Inflammatory macrophage treated with lipopolysaccharide for 4 hours (primary cell): ENCODE measurements at regions not wholly inside any gene's neighbourhood (a gene's known extent, or its start where the extent isn't known, plus 50 kb on each side); places are given as distances from the start of the nearest gene placed in this dataset.
"Not testable (repeated sequence)": the region's sequence is repeated elsewhere in the genome, so short reads cannot be mapped to it uniquely, and the experiment has no call there.

Experiments used
- DNase-seq: peaks from one replicate; pipeline ENCODE4 v3.0.0-alpha.2; 2020

DNA sequence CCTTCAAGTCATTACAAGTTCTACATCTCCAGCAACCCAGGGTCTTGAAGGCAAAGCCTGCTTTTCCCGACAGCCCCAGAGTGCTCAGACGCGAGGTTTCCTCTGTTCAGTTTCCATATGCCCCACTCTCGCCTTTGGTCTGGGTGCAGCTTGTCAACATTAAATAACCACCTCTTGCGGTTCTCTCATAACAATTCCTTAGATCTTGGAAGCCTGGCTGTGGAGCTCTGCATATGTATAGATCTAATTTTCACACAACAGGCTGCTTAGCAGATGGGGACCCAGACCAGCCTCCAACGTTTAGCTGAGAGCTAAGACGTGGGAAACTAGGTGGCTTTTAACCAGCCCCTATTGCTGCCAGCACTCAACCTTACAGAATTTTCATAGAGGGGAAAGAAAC, 295.5 kb downstream of the RPLP1 start:
- no peak for DNase-seq

DNA sequence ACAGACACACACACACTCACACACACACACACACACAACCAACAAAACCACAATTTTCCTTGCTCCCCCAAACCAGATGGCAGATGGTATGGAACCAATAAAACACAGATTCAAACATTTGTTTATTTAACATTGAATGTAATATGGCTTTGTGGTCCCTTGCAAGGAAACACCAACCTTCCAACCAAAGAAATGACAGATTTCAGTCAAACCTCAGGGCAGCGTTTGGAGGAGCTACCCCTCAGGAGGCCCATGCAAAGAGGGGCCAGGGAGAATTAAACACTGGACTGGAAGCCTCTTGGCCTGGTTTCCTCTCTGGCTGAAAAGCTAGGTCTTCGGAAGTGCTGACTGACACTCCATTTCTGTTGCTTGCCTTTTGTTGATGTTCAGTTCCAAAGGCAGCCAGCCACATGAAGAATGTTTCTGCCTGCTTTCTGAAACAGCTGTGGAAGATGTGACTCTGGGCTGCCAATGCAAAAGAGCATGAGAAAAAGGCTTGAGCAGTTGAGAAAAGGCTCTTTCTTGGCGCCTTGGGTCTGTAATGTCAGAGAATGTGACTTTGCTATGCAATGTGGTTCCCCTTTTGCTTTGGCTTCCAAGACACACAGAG, 296.1 kb downstream of the RPLP1 start:
- no peak for DNase-seq

DNA sequence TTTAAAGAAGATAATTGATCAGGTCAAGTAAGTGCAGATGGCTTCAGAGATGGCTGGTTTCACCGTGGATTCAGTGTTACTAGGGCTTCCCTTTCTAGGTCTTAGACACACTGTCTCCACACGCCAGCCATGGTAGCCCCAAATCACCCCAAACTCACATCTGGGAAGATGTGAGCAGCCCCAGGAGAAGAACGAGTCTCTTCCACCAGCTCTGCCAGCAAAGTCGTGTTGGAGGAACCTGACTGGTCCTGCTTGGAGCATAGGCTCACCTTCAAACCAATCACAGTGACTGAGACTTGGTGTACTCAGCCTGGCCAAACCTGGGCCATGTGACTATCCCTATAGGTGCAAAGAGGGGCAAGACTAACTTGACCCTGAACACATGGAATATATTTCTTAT, 296.7 kb downstream of the RPLP1 start:
- DNase-seq, result no peak

DNA sequence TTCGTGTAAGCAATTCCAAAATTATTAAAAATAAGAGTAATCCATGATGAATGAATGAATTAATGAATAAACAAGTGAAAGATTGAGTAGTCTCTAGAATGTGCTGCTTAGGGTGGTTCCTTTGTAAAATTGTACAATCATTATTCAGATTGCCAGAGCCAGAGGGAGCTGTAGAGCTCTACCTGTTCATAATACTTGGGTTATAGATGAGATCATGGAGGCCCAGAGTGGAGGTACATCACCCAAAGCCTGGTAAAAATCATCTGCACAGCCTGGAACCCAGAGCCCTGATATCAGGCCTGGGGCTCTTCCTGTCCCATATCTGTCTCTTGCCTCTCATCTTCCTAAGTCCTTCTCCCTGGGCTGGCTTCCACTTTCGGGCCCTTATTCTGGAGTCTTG, 297.2 kb downstream of the RPLP1 start:
- DNase-seq, result no peak

DNA sequence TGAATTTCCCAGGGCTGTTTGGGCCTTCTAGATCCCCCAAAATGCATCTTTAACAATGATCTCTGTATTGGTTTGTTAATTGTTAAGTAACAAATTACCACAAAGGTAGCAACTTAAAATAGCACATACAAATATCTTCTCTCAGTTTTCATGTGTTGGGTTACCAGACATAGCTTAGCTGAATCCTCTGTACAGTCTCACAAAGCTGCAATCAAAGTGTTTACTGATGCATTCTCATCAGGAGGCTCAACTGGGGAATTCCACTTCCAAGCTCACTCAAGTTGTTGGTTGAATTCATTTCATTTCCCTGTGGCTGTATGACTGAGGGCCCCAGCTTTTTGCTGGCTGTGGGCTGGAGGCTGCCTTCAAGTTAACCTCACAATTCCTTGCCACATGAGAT, 297.6 kb downstream of the RPLP1 start:
- DNase-seq, result no peak

DNA sequence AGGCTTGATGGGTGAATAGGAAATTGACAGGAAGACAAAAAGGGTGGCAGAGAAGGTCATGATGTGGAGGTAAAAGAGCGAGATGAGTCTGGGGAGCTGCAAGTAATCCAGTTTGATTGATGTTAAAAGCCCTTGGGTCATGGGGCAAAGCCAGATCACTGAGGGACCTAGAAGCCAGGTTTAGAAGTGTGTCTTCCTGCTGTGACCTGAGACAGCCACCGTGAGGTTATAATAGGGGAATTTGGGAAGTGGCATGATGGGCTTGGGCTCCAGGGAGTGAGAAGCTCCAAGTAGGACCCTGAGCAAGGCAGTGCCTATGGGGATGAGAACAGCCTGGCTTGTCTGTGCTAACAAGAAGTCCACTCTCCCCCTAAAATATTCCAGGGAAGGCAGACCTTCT, 298.5 kb downstream of the RPLP1 start:
- no peak for DNase-seq

DNA sequence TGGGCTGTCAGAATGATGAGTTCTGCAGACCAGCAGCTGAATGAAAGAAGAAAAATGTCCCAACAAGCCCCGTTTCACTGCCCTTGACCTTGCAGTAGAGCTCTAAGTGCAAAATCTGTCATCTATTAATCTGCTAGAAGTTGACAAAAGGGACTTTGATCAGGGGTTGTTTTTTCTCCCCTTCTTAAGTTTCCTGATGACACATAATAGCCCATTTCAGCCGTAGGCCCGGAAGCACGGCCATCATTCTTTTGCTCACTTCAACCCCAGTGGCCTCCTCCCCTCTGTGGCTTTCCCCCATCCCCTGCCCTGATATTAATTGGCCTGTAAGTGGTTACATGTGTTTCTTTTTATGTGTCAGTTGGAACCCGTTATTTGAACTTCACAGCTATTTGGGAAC, 298.9 kb downstream of the RPLP1 start:
- no peak for DNase-seq

DNA sequence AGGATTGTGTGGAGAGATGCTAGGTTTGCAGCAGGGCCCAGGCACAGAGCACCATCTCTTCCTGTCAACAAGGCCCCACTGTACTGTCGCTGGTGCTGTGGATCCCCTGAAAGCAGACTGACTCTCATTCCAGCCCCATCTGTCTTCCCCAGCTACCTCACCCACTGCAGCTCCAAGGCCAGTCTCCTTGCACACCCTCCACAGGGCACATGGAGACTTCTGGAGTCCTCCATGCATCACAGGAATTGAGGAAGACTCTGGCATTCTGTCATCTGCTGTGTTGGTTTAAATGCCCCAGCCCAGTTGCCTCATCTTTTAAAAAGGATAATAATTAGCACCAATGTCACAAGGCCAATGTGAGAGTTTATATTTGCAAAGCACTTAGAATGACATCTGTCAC, 301.2 kb downstream of the RPLP1 start:
- DNase-seq, result peak; percentile 27

DNA sequence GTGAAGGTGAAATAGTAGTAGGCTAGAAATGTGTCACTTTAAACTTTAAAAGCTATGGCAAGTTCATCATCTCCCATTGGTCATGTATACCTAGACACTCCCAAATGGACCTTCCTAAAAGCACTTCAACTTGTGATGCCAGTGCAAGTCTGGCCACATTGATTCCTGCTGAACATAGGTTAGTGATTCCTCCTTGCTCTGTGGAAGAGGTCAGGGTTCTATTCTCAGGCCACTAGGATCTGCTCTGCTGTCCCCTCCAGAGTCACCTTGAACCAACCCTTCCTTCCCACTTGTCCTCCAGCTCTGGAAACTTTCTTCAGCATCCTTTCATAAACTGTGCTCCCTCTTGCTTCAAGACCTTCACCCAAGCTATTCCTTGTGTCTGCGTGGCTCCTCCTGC, 301.7 kb downstream of the RPLP1 start:
- no peak for DNase-seq

DNA sequence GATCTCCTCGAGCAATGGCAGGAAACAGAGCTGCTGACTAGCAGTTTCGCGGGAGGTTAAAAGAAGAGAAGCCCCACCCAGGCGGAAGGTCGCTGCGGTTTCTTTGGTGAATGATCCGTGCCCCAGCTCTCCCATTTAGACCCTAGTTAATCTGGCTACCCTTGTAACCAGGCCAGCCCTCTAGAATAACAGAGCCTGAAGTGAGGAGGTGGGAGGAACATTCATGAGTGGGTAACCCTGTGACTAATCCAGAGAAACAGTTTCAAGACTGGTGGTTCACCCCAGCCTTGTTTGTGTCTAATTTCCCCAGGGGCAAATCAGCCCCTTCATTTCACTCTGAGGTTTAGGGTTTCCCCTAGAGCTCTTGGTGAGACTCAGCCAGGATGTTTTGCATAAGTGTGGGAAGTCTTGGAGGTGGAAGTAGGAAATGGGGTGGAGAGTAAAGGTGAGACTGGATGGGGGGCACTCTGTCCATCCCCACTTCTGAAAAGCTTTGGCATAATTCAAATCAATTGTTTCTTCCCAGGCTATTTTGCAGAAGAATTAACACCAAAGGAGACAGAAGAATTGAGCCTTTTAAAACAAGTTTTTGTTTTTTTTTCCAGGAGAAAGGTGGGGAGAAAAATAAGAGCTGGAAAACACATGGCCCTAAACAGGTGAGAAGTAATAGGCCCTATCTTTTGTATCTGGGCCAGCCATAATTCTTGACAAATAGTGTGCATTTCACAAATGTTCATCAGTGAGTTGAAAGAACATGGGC, 303.1 kb downstream of the RPLP1 start:
- DNase-seq, result peak; percentile 68

DNA sequence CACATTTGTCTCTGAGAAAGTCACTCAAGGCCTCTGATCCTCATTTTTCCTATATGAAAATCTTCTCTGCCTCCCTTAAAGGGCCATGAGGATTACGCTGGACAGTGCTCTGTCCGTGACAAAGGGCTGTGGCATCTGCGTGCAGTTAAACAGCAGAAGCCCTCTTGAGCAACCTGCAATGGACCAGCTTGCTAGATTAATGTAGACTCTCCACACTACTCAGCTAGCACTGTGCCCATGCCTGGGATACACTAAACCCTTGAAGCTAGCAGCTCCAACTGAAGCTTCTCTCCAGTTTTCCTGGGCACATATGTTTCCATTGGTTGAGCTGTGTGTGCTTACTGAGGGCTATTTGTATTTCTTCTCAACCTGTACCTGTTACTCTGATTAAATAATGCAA, 303.8 kb downstream of the RPLP1 start:
- no peak for DNase-seq

DNA sequence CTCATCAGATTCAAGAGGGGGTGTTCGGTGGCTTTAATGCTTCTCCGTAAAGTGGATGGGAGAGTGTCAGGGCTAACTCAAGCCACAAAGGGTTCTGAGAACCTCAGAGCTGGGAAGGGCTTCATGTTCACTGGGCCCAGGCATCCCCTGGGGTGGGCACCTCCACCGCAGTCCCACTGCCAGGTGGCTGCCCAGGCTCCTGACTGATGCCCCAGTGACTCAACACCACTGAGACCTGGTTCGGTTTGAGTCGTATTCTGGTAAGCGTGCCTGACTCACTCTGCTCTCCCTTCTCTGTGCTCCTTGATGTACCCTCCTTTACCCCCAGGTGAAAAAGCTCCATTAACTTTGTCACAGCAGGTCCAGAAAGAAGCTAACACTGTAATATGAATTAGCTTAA, 304.6 kb downstream of the RPLP1 start:
- no peak for DNase-seq

DNA sequence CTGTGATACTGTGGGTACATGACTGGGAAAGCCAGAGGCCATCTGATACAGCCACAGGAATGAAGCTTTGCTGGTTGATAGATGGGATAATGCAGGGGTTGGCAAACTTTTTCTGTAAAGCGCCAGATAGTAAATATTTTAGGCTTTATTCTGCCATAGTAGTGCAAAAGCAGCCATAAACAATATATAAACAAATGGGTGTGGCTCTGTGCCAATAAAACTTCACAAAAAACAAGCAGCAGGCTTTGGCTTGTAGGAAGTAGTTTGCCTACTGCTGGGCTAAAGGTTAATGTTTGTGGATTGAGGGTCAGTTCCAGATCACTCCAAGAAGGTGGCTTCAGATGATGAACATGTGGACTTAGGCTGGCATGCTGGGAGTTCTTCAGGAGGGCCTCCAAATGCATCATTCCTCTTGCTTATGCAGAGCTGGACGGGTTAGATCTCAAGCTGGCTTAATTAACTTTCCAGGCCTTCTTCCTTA, 305.7 kb downstream of the RPLP1 start:
- no peak for DNase-seq

DNA sequence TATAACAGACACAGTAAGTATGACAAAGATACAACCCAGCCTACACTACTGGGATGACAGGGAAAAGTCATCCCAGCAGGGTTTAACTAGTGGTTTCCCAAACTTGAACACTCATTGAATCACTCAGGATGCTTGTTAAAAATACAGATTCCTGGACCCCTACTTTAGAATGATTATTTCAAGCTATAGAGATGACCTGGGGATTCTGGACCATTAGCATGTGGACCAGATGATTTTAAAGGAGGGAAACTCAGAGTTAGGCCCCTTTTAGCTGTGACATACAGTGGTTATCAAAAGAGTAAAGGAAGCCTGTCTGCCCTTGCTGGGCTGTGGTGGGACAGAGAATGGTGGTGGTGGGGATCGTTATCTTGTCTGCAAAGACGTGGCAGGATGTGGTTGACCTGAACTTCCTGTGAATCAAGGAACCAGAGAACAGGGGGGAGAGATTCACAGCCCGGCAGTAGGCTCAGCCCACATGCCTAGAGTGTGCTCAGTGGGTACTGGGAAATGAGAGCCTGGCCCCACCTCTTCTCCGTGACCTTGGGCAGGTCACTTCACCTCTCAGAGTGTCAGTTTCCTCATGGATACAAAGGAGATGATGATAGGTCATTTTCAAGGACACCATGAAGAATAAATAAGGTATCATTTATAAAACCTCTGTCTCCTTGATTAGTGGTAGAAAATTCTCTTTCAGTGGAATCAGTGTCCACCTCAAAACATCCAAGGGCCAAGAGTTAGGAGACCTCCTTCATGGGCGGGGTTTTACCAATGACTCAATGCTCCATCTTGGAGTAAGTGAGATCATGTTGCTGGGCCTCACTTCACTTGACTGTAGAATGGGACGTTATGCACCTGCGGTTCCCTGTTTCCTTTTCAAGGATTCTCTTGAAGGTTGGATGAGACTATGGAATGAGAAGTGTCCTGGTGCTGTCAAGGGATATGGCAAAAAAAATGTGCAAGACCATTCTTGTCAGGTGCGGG, 306.5 kb downstream of the RPLP1 start:
- DNase-seq, result peak; percentile 37

DNA sequence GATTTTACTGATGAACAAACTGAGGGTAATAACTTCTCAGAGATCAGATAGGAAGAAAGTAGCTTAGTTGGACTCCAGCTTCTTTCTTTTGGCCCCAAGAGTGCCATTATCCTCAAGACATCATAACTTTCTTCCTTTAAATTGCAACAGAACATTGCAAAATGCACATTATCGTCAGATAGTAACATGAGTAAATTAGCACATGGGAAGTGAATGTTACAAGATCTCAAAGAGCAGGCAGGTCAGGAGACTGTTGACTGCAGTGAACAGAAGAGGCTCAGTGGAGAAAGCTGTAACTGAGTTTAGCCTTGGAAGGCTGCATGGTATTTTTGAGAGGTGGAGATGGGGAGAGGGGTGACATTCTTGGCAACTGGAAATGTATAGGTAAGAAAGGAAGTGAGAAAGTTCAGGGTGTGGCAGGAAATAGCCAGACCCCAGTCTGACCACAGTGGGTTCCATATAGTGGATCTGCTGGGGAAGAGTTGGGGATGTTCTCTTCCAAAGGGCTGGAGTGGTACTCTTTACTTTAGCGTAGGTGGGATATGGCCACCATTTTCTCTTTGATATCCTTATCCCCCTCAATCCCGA, 307.7 kb downstream of the RPLP1 start:
- peak; percentile 97 for DNase-seq

DNA sequence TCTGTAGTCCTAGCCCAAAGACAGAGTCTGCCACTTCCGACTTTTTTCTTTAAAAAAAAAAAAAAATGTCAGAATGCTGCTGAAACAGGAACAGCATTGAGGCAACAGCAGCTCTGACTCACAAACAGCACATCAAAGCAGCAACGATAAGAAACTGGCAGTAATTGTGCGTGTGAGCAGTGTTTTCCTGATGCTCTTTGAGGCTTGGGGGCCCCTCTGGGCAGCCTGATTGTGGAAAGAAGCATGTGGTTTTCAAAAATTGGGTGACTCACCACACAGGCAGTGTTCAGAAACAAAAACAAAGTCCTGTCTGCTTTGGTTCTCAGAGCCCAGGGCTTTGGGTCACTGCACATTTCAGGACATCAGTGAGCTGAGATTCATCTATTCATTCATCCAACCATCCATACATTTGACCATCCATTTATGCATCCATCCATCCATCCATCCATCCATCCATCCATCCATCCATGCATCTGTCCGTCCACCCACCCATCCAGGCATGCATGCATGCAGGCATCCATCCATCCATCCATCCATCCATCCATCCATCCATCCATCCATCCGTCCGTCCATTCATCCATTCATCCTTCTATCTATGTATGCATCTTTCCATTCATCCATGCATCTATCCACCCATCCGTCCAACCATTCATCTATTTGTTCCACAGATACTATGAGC, 308.4 kb downstream of the RPLP1 start:
- DNase-seq, result peak; percentile 97

DNA sequence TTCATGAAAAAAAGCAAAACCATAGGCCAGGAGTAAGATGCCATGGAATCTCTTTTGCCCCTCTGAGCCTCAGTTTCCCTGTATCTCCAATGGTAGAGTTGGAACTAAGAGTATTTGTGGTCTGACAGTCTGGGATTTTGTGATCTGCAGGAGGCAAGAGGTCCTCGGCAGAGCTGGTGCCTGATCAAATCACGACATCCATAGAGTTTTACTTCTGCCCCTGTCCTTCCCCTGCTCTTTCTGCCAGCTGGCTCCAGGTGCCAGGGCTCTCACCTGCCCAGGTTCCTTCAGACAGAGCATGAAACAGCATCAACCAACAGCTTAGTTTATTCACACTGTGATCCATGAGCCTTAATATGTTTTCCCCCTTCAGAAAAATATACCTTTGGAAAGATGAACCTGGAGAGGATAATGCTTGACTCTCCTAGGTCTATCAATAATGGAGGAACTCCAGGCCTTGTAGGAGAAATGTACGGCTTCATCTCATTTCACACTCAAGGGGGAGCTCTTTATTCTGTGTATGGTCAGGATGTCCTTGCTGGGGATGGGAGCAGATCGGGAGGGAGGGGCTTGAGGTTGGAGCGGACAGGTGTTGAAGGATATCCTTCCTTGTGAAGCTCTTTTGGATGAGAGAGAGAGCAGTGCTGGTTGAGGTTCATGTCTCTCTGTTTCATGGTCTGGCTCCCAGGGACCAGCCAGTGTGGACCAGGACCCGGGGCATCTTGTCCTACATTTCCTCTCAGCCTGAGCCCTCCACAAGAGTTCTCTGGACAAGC, 309.9 kb downstream of the RPLP1 start:
- no peak for DNase-seq

DNA sequence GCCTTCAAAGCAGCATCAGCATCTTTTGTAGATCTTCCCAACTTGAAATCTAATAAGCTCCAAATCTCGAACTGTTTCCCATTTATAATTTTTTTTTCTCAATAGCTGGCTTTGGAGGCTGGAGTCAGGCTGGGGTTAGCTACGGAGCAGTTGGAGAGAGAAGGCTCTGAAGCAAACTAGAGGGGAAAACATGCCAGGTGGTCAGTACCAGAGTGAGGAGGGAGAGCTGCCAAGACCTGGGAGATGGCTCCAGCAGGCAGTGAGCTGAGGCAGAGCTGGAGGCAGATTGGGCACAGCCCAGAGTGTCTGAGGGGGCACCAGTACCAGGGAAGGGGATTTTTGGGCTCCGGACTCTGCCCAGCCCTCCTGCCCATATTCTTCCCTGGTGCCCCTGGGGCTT, 311.2 kb downstream of the RPLP1 start:
- DNase-seq, result no peak

DNA sequence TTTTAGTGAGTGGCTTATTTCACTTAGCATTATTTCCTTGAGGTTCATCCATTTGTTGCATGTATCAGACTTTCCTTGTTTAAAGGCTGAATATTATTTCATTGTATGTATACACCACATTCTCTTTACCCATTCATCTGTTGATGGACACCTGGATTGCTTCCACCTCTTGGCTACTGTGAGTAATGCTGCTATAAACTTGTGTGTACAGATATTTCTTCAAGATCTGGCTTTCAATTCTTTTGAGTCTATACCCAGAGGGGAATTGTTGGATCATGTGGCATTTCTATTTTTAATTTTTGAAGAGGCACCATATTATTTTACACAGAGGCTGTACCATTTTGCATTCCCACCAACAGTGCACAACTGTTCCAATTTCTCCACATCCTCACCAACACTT, 313.5 kb downstream of the RPLP1 start:
- no peak for DNase-seq

DNA sequence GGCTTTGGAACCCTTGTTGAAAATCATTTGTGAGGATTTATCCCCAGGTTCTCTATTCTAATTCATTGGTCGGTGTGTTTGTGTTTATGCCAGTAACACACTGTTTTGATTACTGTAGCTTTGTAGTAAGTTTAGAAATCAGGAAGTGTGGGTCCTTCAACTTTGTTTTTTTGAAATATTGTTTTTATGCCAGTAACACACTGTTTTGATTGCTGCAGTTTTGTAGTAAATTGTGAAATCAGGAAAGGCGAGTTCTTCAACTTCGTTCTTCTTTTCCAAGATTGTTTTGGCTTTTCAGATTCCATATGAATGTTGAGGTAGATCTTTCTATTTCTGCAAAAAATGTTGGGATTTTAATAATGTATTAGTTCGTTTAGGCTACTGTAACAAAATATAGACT, 314.6 kb downstream of the RPLP1 start:
- peak; percentile 62 for DNase-seq

DNA sequence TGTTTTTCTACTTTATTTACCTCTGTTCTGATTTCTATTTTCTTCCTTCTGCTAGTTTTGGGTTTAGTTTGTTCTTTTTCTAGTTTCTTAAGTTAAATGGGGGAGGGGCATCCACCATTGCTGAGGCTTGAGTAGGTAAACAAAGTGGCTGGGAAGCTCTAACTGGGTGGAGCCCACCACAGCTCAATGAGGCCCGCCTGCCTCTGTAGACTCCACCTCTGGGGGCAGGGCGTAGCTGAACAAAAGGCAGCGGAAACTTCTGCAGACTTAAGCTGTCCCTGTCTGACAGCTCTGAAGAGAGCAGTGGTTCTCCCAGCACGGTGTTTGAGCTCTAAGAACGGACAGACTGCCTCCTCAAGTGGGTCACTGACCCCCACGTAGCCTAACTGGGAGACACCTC, 316.7 kb downstream of the RPLP1 start:
- DNase-seq, result not testable (repeated sequence)

DNA sequence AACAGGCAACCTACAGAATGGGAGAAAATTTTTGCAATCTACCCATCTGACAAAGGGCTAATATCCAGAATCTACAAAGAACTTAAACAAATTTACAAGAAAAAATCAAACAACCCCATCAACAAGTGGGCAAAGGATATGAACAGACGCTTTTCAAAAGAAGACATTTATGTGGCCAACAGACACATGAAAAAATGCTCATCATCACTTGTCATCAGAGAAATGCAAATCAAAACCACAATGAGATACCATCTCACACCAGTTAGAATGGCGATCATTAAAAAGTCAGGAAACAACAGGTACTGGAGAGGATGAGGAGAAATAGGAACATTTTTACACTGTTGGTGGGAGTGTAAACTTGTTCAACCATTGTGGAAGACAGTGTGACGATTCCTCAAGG, 321.6 kb downstream of the RPLP1 start:
- not testable (repeated sequence) for DNase-seq
